ENCODE measurements at regions not wholly inside any gene's neighbourhood (a gene's known extent, or its start where the extent isn't known, plus 50 kb on each side); places are given as distances from the start of the nearest gene placed in this dataset.

DNA sequence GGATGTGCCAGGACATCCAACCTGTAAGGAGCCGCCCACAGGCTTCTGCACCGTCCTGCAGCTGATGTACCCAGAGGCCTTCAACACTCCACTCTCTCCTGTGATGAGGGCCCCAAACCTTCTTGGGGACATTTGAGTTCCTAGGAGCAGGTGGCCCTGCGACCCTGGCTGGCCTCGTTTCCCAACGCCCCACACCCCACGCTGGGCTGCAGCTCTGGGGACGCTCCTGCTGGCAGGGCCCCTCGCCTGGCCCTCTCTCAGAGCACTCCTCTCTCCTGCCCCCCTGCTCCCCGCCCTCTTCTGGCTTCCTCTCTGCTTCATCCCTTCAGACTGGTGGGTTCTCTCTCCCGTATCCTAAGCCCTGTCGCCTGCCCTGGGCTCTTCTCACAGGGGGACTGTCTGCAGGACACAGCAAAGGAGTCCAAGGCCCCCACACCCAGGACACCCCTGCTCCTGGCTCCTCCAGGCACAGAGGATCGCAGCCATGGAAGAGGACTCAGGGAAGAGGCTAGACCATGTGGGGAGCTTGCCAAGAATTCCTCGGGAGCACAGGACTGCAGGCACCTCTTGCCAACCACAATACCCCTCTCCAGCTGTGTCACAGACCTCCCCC, 541.4 kb downstream of the TCERG1L start:
- TF ChIP-seq, protein P1, sequence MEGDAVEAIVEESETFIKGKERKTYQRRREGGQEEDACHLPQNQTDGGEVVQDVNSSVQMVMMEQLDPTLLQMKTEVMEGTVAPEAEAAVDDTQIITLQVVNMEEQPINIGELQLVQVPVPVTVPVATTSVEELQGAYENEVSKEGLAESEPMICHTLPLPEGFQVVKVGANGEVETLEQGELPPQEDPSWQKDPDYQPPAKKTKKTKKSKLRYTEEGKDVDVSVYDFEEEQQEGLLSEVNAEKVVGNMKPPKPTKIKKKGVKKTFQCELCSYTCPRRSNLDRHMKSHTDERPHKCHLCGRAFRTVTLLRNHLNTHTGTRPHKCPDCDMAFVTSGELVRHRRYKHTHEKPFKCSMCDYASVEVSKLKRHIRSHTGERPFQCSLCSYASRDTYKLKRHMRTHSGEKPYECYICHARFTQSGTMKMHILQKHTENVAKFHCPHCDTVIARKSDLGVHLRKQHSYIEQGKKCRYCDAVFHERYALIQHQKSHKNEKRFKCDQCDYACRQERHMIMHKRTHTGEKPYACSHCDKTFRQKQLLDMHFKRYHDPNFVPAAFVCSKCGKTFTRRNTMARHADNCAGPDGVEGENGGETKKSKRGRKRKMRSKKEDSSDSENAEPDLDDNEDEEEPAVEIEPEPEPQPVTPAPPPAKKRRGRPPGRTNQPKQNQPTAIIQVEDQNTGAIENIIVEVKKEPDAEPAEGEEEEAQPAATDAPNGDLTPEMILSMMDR (conservative IDR thresholded peaks at IDR 0.05; ENCODE audit: low read length), result no peak
- no peak for TF ChIP-seq EZH2phosphoT487 (IDR thresholded peaks at IDR 0.05; ENCODE audit: borderline replicate concordance, low read depth, low read length)
